Stimulated activated effector memory CD8-positive, alpha-beta T cell treated with anti-CD3 and anti-CD28 coated beads, Interleukin-12 subunit alpha, Interleukin-12 subunit beta, amount 100 ng/mL, for 72 hours (primary cell): ENCODE measurements at regions not wholly inside any gene's neighbourhood (a gene's known extent, or its start where the extent isn't known, plus 50 kb on each side); places are given as distances from the start of the nearest gene placed in this dataset.

ENCODE experiments used
- ATAC-seq: fragments of 150-1000 bp; cut with Tn5 transposase; 2 replicates; pipeline ENCODE4 v1.10.0; 2021
- DNase-seq, 2 donors: peaks; one replicate each; pipeline ENCODE4 v3.0.0; 2021 to 2022; ENCODE audit warnings: low spot score in 2 of 2
- H3K27ac Mint-ChIP-seq: one replicate; pipeline ENCODE4 v1.8.0; 2022; ENCODE audit warnings: mild to moderate bottlenecking, mixed read lengths
- H3K36me3 Mint-ChIP-seq: one replicate; pipeline ENCODE4 v1.8.0; 2022; ENCODE audit warnings: mild to moderate bottlenecking, mixed read lengths
- H3K4me1 Mint-ChIP-seq: one replicate; pipeline ENCODE4 v1.8.0; 2022; ENCODE audit warnings: mixed read lengths
- H3K4me3 Mint-ChIP-seq: one replicate; pipeline ENCODE4 v1.8.0; 2022; ENCODE audit warnings: mild to moderate bottlenecking, mixed read lengths
- H3K9me3 Mint-ChIP-seq: one replicate; pipeline ENCODE4 v1.8.0; 2022; ENCODE audit warnings: mixed read lengths

- no peak for ATAC-seq
- Mint-ChIP-seq H3K27ac (no peak overlapping the region), H3K4me3 (no peak overlapping the region), H3K36me3 (no peaks in the 10 kb centered on the region), H3K9me3 (no peaks in the 10 kb centered on the region), H3K4me1 (peaks cover 6% of the 10 kb centered on the region)
- no peak for DNase-seq
Observed at GRCh38 chr20:20820785-20821483, 108.5 kb upstream of the RALGAPA2 start.

- DNase-seq: no peak
- ATAC-seq: no peak
- Mint-ChIP-seq H3K4me1 (peaks cover 6% of the 10 kb centered on the region), H3K27ac (no peak overlapping the region), H3K9me3 (no peaks in the 10 kb centered on the region), H3K36me3 (no peaks in the 10 kb centered on the region), H3K4me3 (no peak overlapping the region)
Observed at GRCh38 chr20:20820104-20820503, 107.7 kb upstream of the RALGAPA2 start.

DNA sequence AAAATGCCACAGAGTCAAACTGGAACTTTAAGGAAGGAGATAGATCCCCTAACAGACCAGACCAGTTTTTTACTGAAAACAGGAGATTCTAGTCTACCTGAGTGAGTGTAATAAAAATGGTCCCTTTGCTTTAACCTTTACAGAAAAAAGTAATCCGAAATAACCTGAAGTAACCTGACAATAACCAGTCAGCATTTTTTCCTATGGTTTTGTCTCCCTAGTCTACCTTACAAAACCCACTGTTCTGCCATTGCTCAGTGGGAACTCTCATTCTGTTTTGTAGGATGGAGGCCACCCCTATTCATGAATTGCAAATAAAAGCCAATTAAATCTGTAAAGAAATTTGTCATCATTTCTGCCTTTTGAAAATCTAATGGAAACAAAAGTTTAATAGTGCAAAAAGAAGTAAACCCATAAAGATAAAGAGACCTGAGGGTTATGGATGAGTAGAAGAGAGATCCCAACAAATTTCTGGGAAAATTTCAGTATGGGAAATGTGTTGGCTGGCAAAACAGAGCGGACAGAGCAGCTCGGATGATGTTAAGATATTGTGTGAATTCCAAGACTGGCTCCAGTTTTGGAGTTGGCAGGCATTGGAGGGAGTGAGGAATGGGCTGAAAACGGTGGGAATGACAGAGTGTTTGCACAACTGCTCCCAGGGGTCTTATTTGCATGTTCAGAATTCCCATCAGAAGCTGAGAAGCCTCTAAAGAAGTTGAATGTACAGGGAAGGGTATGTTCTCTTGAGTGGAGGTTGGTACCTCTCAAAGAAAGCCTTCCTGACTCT, 104.7 kb upstream of the RALGAPA2 start:
- no peak overlapping the region for H3K4me3 Mint-ChIP-seq
- ATAC-seq (no peak), DNase-seq (no peak)
- no peaks in the 10 kb centered on the region for H3K4me1 Mint-ChIP-seq
- no peaks in the 10 kb centered on the region for H3K9me3 Mint-ChIP-seq
- H3K36me3 Mint-ChIP-seq: no peaks in the 10 kb centered on the region
- no peak overlapping the region for H3K27ac Mint-ChIP-seq

DNA sequence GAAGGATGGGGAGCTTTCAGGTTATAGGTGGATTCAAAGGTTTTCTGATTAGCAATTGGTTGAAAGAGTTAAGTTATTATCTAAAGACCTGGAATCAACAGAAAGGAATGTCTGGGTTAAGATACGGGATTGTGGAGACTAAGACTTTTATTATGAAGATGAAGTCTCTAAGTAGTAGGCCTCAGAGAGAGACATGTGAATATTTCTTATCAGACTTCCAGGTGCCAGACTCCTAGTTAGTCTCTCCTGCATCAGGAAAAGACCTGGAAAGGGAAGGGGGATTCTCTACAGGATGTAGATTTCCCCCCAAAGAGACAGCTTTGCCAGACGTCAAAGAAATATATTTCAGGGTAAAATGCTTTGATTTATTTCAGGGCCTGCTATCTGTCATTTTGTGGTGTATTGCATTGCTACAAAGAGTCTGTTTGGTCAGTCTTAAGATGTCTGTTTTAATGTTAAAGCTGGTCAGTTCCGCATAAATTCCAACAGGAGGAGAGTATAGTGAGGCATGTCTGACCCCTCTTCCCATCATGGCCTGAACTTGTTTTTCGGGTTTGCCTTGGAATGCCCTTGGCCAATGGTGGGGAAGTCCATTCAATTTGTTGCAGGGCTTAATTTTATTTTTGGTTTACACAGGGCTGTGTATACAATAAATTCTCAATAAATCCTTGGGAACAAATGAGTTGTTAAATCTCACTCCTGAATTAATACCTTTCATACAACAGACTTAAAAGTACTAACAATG, 103.4 kb upstream of the RALGAPA2 start:
- Mint-ChIP-seq H3K4me3 (no peak overlapping the region), H3K27ac (no peak overlapping the region), H3K36me3 (no peaks in the 10 kb centered on the region), H3K9me3 (no peaks in the 10 kb centered on the region), H3K4me1 (no peaks in the 10 kb centered on the region)
- ATAC-seq (no peak), DNase-seq (no peak)

GRCh38 chr20:20814685-20815084, 102.2 kb upstream of the RALGAPA2 start:
- DNase-seq: no peak
- ATAC-seq: no peak
- no peak overlapping the region for H3K27ac Mint-ChIP-seq
- H3K4me3 Mint-ChIP-seq: no peak overlapping the region
- H3K36me3 Mint-ChIP-seq: no peaks in the 10 kb centered on the region
- H3K9me3 Mint-ChIP-seq: no peaks in the 10 kb centered on the region
- H3K4me1 Mint-ChIP-seq: no peaks in the 10 kb centered on the region

DNA sequence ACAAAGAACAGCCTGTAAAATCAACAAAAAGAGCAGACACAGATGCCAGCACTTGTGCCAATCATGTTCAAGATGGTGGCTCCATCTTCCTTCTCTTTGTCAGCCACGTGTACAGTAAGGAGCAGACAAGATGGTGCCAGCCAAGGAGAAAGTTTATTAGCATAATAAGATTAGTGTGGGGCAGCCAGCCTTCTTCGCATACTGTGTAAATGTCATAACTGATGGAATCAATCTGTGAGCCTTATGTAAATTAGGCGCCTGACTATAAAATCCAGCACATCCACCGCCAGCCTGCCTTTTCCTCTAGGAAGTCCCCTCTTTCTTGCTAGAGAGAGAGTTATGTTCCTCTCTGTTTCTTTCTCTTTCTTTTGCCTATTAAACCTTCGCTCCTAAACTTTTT, 99.7 kb upstream of the RALGAPA2 start:
- DNase-seq (no peak), ATAC-seq (no peak)

DNA sequence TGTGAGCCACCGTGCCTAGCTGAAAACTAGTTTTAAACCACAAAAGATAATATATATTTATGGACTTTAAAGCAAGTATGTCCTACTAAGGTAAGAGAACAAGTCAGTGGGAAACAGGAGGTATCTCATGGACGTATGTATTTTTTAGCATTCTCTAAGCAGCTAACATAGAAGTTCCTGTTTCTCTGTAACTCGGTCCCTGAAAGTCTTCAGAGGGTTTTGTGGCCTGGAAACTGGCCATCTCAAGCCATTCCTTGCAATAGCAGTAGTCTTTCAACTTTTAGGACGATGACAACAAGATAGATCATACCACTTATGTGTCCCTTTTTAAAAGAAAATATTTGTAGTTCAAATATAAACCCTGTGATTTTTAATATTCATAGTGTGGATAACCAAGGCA, 95.6 kb upstream of the RALGAPA2 start:
- H3K4me1 Mint-ChIP-seq: no peaks in the 10 kb centered on the region
- H3K9me3 Mint-ChIP-seq: no peaks in the 10 kb centered on the region
- DNase-seq (no peak), ATAC-seq (no peak)
- H3K36me3 Mint-ChIP-seq: no peaks in the 10 kb centered on the region
- H3K27ac Mint-ChIP-seq: no peak overlapping the region
- no peak overlapping the region for H3K4me3 Mint-ChIP-seq

More for the DNA sequence above, 99.7 kb upstream of the RALGAPA2 start:
- H3K36me3 Mint-ChIP-seq: no peaks in the 10 kb centered on the region
- H3K4me1 Mint-ChIP-seq: no peaks in the 10 kb centered on the region
- no peaks in the 10 kb centered on the region for H3K9me3 Mint-ChIP-seq
- no peak overlapping the region for H3K4me3 Mint-ChIP-seq
- no peak overlapping the region for H3K27ac Mint-ChIP-seq

DNA sequence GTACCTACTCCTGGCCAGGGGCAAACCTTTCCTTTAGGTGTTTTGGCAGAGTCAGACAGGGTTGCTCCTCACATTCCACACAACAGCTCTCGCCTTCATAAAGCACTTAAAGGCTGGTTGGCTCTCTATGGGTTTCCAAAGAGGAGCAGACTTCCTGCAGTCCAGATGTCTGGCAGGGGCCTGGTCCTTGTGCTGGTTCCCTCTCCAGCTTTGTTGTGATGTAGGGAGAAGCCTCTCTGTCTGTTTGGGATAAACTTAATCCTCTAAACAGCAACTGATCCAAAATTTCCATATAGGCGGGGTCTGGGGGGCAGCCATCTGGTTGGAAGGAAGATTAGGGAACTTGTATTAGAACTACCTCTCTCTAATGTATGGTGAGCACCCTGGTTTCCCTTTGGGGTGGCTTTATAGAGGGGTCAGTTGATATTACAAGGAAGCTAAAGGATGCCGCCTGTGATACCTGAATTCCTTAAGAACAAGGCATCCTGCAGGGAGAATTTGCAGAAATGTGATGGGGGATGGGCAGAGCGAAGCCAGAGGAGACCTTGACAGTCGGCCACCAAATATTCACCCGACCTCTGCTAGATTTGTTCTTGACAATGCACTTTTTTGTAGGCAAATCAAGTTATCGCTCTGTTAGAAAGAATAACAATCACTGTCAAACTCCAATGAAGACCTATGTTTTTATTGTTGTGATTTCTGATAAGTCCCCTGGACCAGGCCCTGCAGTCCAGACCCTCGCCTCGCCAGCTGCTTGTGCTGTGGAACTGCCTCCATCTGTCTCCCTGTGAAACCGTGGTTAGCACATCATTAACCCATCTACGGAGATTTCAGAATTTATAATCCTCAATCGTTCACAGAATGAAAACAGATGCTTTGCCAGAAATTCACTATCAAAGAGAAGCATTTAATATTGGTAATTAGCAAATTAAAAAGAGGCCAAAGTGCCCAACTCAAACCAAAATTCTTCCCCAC, 94.0 kb upstream of the RALGAPA2 start:
- no peaks in the 10 kb centered on the region for H3K36me3 Mint-ChIP-seq
- no peak overlapping the region for H3K27ac Mint-ChIP-seq
- DNase-seq: no peak
- no peak overlapping the region for H3K4me3 Mint-ChIP-seq
- no peaks in the 10 kb centered on the region for H3K4me1 Mint-ChIP-seq
- H3K9me3 Mint-ChIP-seq: no peaks in the 10 kb centered on the region
- ATAC-seq: no peak

DNA sequence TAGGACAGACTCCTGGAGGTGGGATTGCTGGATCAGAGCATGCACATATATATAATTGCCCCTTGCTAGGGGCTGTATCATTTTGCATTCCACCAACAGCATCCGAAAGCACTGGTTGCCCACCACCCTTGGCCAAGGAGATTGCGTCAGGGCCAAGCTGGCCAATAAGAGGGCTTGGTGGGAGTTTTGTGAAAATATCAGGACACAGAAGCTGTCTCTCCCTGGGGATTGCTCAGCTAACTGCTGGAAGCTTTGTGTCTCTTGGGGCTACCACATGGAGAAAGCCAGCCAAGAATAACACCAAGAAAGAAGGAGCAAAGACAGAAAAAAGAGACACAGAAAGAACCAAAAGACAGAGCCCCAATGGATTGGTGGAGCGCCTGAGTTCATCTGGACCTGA, 90.6 kb upstream of the RALGAPA2 start:
- Mint-ChIP-seq H3K4me3 (no peak overlapping the region), H3K27ac (no peak overlapping the region), H3K36me3 (no peaks in the 10 kb centered on the region), H3K4me1 (no peaks in the 10 kb centered on the region), H3K9me3 (no peaks in the 10 kb centered on the region)
- DNase-seq (no peak), ATAC-seq (no peak)

- Mint-ChIP-seq H3K4me1 (no peaks in the 10 kb centered on the region), H3K36me3 (no peaks in the 10 kb centered on the region), H3K9me3 (no peaks in the 10 kb centered on the region), H3K27ac (no peak overlapping the region), H3K4me3 (no peak overlapping the region)
- DNase-seq: no peak
- ATAC-seq: no peak
Observed at GRCh38 chr20:20802328-20802727, 89.9 kb upstream of the RALGAPA2 start.

GRCh38 chr20:20799716-20800312, 87.4 kb upstream of the RALGAPA2 start:
- no peak overlapping the region for H3K4me3 Mint-ChIP-seq
- no peak overlapping the region for H3K27ac Mint-ChIP-seq
- ATAC-seq: no peak
- no peak for DNase-seq
- H3K36me3 Mint-ChIP-seq: no peaks in the 10 kb centered on the region
- no peaks in the 10 kb centered on the region for H3K9me3 Mint-ChIP-seq
- H3K4me1 Mint-ChIP-seq: no peaks in the 10 kb centered on the region

GRCh38 chr20:20797521-20798310, 85.3 kb upstream of the RALGAPA2 start:
- Mint-ChIP-seq H3K4me1 (no peaks in the 10 kb centered on the region), H3K36me3 (no peaks in the 10 kb centered on the region), H3K27ac (no peak overlapping the region), H3K4me3 (no peak overlapping the region), H3K9me3 (no peaks in the 10 kb centered on the region)
- no peak for DNase-seq
- no peak for ATAC-seq

DNA sequence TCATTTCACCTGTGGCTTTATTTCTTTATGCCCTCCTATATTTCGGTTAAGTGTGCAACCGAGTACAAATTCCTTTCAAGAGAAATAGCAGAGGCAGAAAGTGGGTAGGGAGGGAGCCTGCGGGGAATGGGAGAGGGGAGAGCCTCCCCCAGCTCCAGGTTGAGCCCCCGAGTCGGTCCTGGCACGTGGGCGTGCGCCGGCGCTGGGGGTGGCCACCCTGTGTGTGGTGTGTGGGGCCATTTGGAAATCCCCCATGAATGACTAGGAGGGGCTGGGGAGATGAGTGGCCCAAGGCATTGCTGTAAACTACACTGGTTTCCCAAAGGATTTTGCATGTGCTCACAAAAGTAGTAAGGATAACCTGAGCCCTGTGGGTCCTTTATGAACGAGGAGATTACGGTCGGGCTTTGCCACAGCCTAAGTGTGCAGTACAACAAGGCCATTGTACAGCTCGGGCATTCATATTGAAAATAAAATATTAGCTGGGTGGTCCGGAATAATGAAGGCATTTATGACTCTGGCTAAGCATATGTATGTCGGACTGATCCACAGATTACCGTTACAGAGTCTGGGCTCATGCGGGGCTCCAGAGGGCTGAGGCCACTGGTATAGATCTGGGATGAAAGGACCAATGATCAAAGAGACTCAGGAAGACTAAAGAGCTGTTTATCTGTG, 84.5 kb upstream of the RALGAPA2 start:
- H3K27ac Mint-ChIP-seq: no peak overlapping the region
- no peak for DNase-seq
- H3K36me3 Mint-ChIP-seq: no peaks in the 10 kb centered on the region
- H3K9me3 Mint-ChIP-seq: no peaks in the 10 kb centered on the region
- no peak for ATAC-seq
- no peaks in the 10 kb centered on the region for H3K4me1 Mint-ChIP-seq
- no peak overlapping the region for H3K4me3 Mint-ChIP-seq
